ENCODE measurements at regions not wholly inside any gene's neighbourhood (a gene's known extent, or its start where the extent isn't known, plus 50 kb on each side); places are given as distances from the start of the nearest gene placed in this dataset.

DNA sequence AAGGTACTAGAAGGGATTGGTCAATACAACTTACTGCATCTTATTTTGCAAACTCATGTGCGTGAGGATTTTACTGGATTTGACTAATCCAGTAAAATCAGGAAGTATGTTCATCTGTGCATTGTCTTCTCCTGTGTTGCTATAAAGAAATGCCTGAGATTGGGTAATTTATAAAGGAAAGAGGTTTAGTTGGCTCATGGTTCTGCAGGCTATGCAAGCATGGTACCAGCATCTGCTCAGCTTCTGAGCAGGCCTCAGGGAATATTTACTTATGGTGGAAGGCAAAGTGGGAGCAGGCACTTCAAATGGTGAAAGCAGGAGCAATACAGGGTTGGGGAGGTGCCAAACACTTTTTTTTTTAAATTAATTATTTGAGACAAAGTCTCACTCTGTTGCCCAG, 2199.5 kb upstream of the WWC1 start:
- TF ChIP-seq, protein P1, sequence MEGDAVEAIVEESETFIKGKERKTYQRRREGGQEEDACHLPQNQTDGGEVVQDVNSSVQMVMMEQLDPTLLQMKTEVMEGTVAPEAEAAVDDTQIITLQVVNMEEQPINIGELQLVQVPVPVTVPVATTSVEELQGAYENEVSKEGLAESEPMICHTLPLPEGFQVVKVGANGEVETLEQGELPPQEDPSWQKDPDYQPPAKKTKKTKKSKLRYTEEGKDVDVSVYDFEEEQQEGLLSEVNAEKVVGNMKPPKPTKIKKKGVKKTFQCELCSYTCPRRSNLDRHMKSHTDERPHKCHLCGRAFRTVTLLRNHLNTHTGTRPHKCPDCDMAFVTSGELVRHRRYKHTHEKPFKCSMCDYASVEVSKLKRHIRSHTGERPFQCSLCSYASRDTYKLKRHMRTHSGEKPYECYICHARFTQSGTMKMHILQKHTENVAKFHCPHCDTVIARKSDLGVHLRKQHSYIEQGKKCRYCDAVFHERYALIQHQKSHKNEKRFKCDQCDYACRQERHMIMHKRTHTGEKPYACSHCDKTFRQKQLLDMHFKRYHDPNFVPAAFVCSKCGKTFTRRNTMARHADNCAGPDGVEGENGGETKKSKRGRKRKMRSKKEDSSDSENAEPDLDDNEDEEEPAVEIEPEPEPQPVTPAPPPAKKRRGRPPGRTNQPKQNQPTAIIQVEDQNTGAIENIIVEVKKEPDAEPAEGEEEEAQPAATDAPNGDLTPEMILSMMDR (IDR thresholded peaks at IDR 0.05; ENCODE audit: low read depth, low read length, missing input control): no peak
- TF ChIP-seq, protein P2, sequence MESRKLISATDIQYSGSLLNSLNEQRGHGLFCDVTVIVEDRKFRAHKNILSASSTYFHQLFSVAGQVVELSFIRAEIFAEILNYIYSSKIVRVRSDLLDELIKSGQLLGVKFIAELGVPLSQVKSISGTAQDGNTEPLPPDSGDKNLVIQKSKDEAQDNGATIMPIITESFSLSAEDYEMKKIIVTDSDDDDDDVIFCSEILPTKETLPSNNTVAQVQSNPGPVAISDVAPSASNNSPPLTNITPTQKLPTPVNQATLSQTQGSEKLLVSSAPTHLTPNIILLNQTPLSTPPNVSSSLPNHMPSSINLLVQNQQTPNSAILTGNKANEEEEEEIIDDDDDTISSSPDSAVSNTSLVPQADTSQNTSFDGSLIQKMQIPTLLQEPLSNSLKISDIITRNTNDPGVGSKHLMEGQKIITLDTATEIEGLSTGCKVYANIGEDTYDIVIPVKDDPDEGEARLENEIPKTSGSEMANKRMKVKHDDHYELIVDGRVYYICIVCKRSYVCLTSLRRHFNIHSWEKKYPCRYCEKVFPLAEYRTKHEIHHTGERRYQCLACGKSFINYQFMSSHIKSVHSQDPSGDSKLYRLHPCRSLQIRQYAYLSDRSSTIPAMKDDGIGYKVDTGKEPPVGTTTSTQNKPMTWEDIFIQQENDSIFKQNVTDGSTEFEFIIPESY (IDR thresholded peaks at IDR 0.05): no peak
- no peak for TF ChIP-seq JUND (IDR thresholded peaks at IDR 0.05)
- TF ChIP-seq, protein P3, sequence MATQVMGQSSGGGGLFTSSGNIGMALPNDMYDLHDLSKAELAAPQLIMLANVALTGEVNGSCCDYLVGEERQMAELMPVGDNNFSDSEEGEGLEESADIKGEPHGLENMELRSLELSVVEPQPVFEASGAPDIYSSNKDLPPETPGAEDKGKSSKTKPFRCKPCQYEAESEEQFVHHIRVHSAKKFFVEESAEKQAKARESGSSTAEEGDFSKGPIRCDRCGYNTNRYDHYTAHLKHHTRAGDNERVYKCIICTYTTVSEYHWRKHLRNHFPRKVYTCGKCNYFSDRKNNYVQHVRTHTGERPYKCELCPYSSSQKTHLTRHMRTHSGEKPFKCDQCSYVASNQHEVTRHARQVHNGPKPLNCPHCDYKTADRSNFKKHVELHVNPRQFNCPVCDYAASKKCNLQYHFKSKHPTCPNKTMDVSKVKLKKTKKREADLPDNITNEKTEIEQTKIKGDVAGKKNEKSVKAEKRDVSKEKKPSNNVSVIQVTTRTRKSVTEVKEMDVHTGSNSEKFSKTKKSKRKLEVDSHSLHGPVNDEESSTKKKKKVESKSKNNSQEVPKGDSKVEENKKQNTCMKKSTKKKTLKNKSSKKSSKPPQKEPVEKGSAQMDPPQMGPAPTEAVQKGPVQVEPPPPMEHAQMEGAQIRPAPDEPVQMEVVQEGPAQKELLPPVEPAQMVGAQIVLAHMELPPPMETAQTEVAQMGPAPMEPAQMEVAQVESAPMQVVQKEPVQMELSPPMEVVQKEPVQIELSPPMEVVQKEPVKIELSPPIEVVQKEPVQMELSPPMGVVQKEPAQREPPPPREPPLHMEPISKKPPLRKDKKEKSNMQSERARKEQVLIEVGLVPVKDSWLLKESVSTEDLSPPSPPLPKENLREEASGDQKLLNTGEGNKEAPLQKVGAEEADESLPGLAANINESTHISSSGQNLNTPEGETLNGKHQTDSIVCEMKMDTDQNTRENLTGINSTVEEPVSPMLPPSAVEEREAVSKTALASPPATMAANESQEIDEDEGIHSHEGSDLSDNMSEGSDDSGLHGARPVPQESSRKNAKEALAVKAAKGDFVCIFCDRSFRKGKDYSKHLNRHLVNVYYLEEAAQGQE (IDR thresholded peaks at IDR 0.05): no peak
- TF ChIP-seq YY1 (IDR thresholded peaks at IDR 0.05): no peak
- TF ChIP-seq RAD21 (IDR thresholded peaks at IDR 0.05): no peak
- no peak for TF ChIP-seq FOXA1 (IDR thresholded peaks at IDR 0.05)

Measured in liver (tissue), 3 donors.